Pulmonary artery endothelial cell (primary cell): ENCODE measurements at regions not wholly inside any gene's neighbourhood (a gene's known extent, or its start where the extent isn't known, plus 50 kb on each side); places are given as distances from the start of the nearest gene placed in this dataset.
"Not testable (repeated sequence)": the region's sequence is repeated elsewhere in the genome, so short reads cannot be mapped to it uniquely, and the experiment has no call there.

Experiments
- DNase-seq: peaks from one replicate; pipeline ENCODE4 v3.0.0-alpha.2; 2011; ENCODE audit warnings: low read depth, low spot score

- DNase-seq: no peak
Measured at GRCh38 chr1:82400521-82400920, 599.8 kb downstream of the ADGRL2 start.

- no peak for DNase-seq
Measured at GRCh38 chr1:82399093-82399492, 598.4 kb downstream of the ADGRL2 start.

- no peak for DNase-seq
Measured at GRCh38 chr1:82398357-82398756, 597.6 kb downstream of the ADGRL2 start.

GRCh38 chr1:82395440-82395839, 594.7 kb downstream of the ADGRL2 start:
- DNase-seq: no peak

- DNase-seq: no peak
Measured at GRCh38 chr1:82392946-82393345, 592.2 kb downstream of the ADGRL2 start.

GRCh38 chr1:82392513-82392912, 591.8 kb downstream of the ADGRL2 start:
- no peak for DNase-seq

DNA sequence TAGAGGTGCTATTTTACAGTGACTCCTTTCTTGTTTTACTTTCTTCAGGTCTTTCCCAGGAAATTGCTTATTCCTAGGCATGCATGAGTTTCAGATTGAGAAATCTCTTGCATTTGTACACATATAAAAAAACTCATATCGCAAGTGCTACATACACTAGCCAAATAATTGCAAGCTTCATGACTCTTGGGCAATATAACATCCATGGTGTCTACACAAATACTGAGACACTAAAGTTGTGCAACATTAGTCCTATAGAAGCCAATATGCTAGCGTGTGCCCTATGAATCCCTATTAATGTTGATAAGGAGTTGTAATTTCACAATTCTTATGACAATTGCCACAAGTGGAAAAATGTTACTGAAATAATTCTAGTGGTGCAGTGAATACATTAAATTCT, 591.0 kb downstream of the ADGRL2 start:
- DNase-seq: no peak

DNA sequence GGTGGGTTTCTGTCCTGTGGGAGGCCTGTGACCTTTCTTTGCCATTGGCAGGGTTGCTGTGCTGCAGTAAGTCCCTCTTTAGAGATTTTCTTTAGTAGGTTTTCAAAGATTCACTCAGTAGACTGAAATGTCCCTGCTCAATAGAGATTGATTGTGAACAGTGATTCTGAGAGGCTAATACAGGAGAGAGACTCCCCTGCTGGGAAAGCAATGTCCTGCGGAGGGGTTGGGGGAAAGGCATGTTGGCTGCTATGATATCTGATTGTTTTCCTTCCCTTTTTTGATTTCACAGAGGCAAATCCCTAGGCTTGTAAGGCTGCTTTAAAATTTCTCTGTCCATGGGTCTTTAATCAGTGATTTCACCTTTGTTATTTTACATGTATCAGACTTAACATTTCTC, 589.9 kb downstream of the ADGRL2 start:
- DNase-seq: no peak

DNA sequence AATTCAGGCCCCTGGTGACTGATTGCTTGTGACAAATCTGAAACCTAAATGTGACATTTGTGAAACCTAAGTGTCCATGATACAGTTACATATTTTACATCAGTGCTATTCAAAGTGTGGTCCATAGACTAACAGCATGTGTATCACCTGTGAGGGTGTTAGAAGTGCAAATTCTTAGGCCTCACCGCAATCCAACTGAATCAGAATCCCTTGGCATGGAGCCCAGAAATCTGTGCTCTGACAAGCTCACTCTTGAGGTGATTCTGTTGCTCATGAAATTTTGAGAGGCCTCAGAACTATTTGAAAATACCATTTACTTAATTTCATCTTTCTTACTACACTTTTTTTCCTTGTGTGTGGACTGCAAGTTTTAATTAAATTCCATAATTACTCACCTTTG, 587.9 kb downstream of the ADGRL2 start:
- no peak for DNase-seq

DNA sequence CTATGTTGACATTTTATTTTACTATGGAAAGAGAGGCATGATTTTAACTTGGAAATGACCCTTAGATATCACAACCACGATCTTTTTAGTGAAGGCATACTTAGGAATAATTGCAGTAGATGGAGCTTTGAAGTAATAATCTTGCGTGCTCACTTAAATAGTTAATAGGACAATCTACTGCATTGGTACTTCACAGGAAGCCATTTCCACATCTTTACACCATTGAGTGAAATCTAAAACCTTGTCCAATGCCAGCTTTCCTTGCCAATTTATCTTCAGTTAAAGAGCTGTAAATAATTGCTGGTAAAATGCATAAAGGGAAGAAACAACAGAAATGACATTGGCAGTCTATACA, 586.3 kb downstream of the ADGRL2 start:
- no peak for DNase-seq

DNA sequence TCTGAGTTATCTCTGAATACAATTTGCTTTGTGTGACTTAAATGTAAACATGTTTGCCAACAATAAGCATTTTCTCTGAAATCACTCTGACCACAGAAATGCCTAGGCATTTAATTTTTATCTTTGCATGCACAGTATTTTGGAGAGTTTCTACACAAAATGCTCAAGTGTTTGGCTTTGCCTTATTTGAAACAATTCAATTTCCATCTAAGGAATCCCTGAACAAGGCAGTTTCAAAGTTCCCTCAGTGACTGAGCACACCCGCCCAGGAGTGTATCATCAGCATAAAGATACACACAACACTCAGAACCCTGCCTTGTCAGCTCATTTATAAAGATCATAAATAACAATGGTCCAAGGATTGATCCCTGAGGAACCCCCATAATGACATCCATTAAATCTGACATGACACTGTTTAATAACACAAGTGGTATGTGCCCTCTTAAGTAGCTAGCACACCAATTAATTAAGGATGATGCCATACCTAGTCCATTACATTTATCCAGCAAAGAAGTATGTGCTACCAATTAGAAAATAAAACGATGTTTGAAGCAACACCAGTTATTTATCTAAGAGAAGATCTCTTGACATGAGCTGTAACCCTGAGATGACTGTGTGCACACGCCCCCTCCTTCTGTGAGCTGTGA, 585.8 kb downstream of the ADGRL2 start:
- DNase-seq: no peak

- no peak for DNase-seq
Measured at GRCh38 chr1:82384776-82385175, 584.0 kb downstream of the ADGRL2 start.

GRCh38 chr1:82377201-82377884, 576.6 kb downstream of the ADGRL2 start:
- DNase-seq: no peak

GRCh38 chr1:82373710-82374109, 573.0 kb downstream of the ADGRL2 start:
- no peak for DNase-seq

GRCh38 chr1:82371844-82372498, 571.2 kb downstream of the ADGRL2 start:
- DNase-seq: no peak

DNA sequence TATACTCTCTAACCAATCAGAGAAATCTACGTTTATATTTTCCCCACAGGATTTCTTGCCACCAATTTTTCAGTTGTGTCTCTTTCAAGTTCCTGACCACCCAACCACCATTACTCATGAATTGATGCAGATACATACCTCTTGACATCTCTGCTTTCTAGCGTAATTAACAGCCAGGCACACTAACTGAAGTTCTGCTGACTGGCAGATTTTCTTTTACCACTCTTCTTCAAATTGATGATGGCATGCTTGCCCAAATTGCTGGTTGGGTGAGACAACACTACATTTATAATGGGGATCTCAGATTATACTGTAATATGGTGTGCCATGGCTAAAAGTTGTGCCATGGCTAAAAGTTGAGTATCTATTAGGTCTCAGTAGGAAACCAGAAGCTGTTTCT, 566.7 kb downstream of the ADGRL2 start:
- DNase-seq: no peak

DNA sequence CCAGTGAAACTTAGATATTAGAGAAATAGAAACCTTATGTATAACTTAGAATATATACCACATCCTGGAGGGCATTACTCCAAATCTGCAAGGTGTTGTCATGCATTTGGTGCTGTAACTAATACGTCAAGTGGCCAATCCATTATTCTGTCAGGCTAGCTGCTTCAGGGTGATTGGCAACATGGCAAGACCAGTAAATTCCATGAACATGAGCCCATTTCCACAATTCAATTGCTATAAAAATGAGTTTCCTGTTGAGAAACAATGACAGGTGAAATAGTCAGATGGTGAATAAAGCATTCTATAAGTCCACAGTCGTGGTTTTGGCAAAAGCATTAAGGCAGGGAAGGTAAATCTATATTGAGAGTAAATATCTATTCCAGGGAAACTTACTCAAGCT, 566.0 kb downstream of the ADGRL2 start:
- no peak for DNase-seq

- DNase-seq: not testable (repeated sequence)
Measured at GRCh38 chr1:82359541-82359940, 558.8 kb downstream of the ADGRL2 start.

GRCh38 chr1:82358706-82359105, 558.0 kb downstream of the ADGRL2 start:
- DNase-seq: not testable (repeated sequence)

GRCh38 chr1:82354546-82354945, 553.8 kb downstream of the ADGRL2 start:
- not testable (repeated sequence) for DNase-seq

- DNase-seq: no peak
Measured at GRCh38 chr1:82348487-82348886, 547.8 kb downstream of the ADGRL2 start.

DNA sequence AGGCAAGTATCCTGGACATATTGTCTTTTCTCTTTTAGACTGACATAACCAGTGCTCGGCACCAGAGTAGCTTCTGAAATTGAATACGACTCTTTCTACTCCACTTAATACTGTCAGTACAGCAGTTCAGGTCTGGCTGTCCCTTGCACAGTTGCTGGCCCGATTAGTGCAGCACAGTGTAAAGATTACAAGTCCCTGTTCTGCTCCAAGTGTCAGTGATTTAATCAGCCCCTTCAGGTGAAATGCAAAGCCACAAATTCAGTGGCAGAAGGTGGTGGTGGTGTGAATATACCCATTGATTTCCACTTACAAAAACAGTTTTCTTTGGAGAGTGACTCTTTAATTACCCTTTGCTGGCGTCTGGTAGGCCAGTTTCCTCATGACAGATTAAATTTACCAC, 545.4 kb downstream of the ADGRL2 start:
- DNase-seq: no peak

DNA sequence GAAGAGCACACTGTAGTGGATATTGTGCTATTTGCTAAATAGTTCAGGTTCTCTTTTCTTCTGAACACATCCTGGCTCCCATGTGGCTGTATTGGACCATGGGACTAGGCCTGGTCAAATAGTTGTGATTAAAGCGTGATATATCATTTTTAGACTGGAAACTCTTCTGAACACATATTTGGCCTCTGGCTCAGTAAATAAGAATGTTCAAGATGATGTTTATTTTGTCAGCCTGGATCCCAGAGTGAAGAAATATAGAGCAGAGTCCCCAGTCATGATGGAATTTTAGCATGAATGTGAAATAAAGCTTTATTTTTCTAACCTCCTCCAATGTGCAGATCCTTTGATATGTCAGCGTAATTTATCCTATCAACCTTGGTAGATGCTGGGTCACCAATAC, 542.6 kb downstream of the ADGRL2 start:
- no peak for DNase-seq
